Prostate gland (tissue), 2 donors: ENCODE measurements at regions not wholly inside any gene's neighbourhood (a gene's known extent, or its start where the extent isn't known, plus 50 kb on each side); places are given as distances from the start of the nearest gene placed in this dataset.

Experiments
- POLR2A ChIP-seq: fragments of 450-650 bp; IDR thresholded peaks from one replicate; pipeline ENCODE4 v1.6.1; 2016; ENCODE audit warnings: antibody characterized with exemption, mild to moderate bottlenecking
- TF ChIP-seq, protein P1 (sequence below), 4 experiments: fragments of 200-600 bp in 2 of 4; fragments of 450-650 bp in 2 of 4; sonication (generic) in 2 of 4; IDR thresholded peaks; 1 replicate in 3 of 4; 2 replicates in 1 of 4; pipeline ENCODE4 v1.5.1; 2016 to 2019; ENCODE audit warnings: antibody characterized with exemption in 4 of 4, mild to moderate bottlenecking in 2 of 4, moderate library complexity in 2 of 4

DNA sequence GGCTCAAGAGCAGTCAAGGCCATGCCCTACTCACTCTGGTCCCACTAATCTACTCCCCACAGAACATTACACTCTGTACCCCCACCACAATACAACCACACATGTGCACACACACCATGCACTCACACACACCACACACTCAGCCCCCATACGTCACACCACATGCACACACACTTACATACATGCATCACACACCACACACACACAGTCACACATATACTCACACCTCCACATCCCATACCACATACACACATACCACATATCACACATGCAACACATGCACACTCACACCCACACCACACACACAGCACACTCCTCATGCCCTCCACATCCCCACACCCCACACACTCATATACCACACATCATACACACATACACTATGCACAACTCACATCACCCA is 67.6 kb downstream of the RASL11A start:
- no peak for TF ChIP-seq POLR2A
- TF ChIP-seq, protein P1, sequence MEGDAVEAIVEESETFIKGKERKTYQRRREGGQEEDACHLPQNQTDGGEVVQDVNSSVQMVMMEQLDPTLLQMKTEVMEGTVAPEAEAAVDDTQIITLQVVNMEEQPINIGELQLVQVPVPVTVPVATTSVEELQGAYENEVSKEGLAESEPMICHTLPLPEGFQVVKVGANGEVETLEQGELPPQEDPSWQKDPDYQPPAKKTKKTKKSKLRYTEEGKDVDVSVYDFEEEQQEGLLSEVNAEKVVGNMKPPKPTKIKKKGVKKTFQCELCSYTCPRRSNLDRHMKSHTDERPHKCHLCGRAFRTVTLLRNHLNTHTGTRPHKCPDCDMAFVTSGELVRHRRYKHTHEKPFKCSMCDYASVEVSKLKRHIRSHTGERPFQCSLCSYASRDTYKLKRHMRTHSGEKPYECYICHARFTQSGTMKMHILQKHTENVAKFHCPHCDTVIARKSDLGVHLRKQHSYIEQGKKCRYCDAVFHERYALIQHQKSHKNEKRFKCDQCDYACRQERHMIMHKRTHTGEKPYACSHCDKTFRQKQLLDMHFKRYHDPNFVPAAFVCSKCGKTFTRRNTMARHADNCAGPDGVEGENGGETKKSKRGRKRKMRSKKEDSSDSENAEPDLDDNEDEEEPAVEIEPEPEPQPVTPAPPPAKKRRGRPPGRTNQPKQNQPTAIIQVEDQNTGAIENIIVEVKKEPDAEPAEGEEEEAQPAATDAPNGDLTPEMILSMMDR (IDR thresholded peaks at IDR 0.05), result no peak
